Mesendoderm (in vitro differentiated cells): ENCODE measurements at regions not wholly inside any gene's neighbourhood (a gene's known extent, or its start where the extent isn't known, plus 50 kb on each side); places are given as distances from the start of the nearest gene placed in this dataset.

Experiments
- DNase-seq: peaks from one replicate; pipeline ENCODE4 v3.0.0; 2013
- H2AK5ac ChIP-seq: 2 replicates; pipeline ENCODE4 v1.6.1; 2013; ENCODE audit warnings: low read length, inconsistent platforms
- H2BK120ac ChIP-seq: 2 replicates; pipeline ENCODE4 v1.6.1; 2013; ENCODE audit warnings: low read depth, mild to moderate bottlenecking, low read length, moderate library complexity, mixed read lengths
- H2BK15ac ChIP-seq: replicated peaks from 2 replicates; pipeline ENCODE4 v1.6.1; 2013; ENCODE audit warnings: low read depth, mild to moderate bottlenecking, moderate library complexity
- H2BK5ac ChIP-seq: 2 replicates; pipeline ENCODE4 v1.6.1; 2013; ENCODE audit warnings: low read length, inconsistent platforms
- H3K18ac ChIP-seq: 2 replicates; pipeline ENCODE4 v1.6.1; 2013; ENCODE audit warnings: mild to moderate bottlenecking, low read length, mixed read lengths
- H3K23ac ChIP-seq: one replicate; pipeline ENCODE4 v1.6.1; 2013; ENCODE audit warnings: low read length
- H3K27ac ChIP-seq: 2 replicates; pipeline ENCODE4 v1.5.1; 2013; ENCODE audit warnings: low read depth, mild to moderate bottlenecking, inconsistent platforms, low read length, moderate library complexity
- H3K27me3 ChIP-seq: 2 replicates; pipeline ENCODE4 v1.6.1; 2013; ENCODE audit warnings: low read length, control low read depth, mild to moderate bottlenecking, inconsistent platforms; ENCODE audit not compliant: insufficient read depth, poor library complexity
- H3K36me3 ChIP-seq: 2 replicates; pipeline ENCODE4 v1.6.1; 2013; ENCODE audit warnings: low read length, inconsistent platforms; ENCODE audit not compliant: control insufficient read depth, insufficient read depth
- H3K4ac ChIP-seq: one replicate; pipeline ENCODE4 v1.6.1; 2013; ENCODE audit warnings: low read depth, mild to moderate bottlenecking, low read length, moderate library complexity
- H3K4me1 ChIP-seq: 2 replicates; pipeline ENCODE4 v1.6.1; 2013; ENCODE audit warnings: low read depth, low read length, inconsistent platforms; ENCODE audit not compliant: control insufficient read depth
- H3K4me2 ChIP-seq: 2 replicates; pipeline ENCODE4 v1.6.1; 2013; ENCODE audit warnings: low read length
- H3K4me3 ChIP-seq: 2 replicates; pipeline ENCODE4 v1.5.1; 2013; ENCODE audit warnings: mild to moderate bottlenecking, low read length
- H3K56ac ChIP-seq: one replicate; pipeline ENCODE4 v1.6.1; 2013; ENCODE audit warnings: low read length
- H3K79me1 ChIP-seq: 2 replicates; pipeline ENCODE4 v1.6.1; 2013; ENCODE audit warnings: low read length, inconsistent platforms
- H3K79me2 ChIP-seq: 2 replicates; pipeline ENCODE4 v1.6.1; 2013; ENCODE audit warnings: mild to moderate bottlenecking, low read length; ENCODE audit not compliant: control insufficient read depth, insufficient read depth
- H3K9ac ChIP-seq: 2 replicates; pipeline ENCODE4 v1.6.1; 2013; ENCODE audit warnings: low read length, inconsistent platforms
- H4K5ac ChIP-seq: one replicate; pipeline ENCODE4 v1.6.1; 2013; ENCODE audit warnings: low read length
- H4K8ac ChIP-seq: one replicate; pipeline ENCODE4 v1.6.1; 2013; ENCODE audit warnings: low read depth, mild to moderate bottlenecking, control low read depth, low read length, moderate library complexity
- whole genome bisulfite sequencing: extraction: QIAGEN DNeasy Blood & Tissue Kit; methylation state at CpG from one replicate; pipeline ENCODE4 v1.1.7; 2013; ENCODE audit warnings: low lambda C conversion rate, missing lambda C conversion rate; ENCODE audit not compliant: insufficient coverage; ENCODE audit errors: extremely low coverage; 5-methylcytosine and 5-hydroxymethylcytosine counted together

DNA sequence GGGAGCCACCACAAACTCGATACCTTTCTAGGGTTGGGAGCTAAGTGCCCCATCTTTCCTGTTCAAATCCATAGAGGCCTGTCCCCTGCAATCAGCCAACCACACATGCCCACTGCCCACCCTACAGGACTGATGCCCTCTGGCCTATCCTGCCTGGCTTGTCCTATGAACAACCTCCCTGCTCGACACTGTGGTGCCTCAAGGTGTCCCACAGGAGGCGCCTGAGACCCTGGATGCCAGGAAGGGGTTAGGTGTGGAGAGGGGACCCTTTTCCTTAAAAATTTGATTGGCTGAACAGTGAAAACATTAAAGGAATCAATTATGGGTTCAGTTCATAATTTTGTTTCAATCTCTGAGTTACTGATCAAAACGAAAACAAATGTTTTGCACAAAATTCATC, 97.3 kb upstream of the FZD10 start:
- no peak overlapping the region for H3K4me3 ChIP-seq
- DNase-seq = peak; percentile 58
- no peaks in the 10 kb centered on the region for H3K79me1 ChIP-seq
- H3K9ac ChIP-seq = no peak overlapping the region
- H3K4me1 ChIP-seq = no peaks in the 10 kb centered on the region
- WGBS = no CpG with 5 or more reads among the region's 4 CpGs
- H3K4ac ChIP-seq = no peak overlapping the region
- no peak overlapping the region for H3K27ac ChIP-seq
- no peaks in the 10 kb centered on the region for H3K27me3 ChIP-seq
- H3K56ac ChIP-seq = no peak overlapping the region
- no peak overlapping the region for H2AK5ac ChIP-seq
- no peak overlapping the region for H3K18ac ChIP-seq
- H3K79me2 ChIP-seq = no peaks in the 10 kb centered on the region
- H2BK5ac ChIP-seq = no peak overlapping the region
- no peak overlapping the region for H2BK120ac ChIP-seq
- H4K8ac ChIP-seq = no peak overlapping the region
- no peak overlapping the region for H4K5ac ChIP-seq
- no peak overlapping the region for H2BK15ac ChIP-seq
- H3K36me3 ChIP-seq = no peaks in the 10 kb centered on the region
- no peak overlapping the region for H3K23ac ChIP-seq
- H3K4me2 ChIP-seq = no peak overlapping the region

DNA sequence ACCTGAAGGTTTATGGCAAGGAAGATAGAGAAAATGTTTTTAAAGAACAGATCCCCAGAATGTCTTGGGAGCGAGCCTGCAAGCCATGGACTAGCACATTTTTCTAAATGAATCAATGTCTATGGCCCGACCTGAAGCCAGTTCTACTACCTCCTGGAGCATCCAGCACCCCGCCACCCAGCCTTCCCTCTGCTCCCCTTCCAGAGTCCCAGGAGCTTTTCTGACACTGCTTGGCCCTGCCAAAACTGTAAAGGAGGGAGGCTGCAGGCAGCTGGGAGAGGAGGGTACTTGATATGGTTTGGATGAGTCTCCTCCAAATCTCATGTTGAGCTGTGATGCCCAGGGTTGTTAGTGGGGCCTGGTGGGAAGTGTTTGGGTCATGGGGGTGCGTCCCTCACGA, 95.5 kb upstream of the FZD10 start:
- Histone ChIP-seq H2BK15ac (no peak overlapping the region), H3K9ac (no peak overlapping the region), H3K79me2 (no peaks in the 10 kb centered on the region), H2BK120ac (no peak overlapping the region), H3K4me1 (no peaks in the 10 kb centered on the region), H3K36me3 (no peaks in the 10 kb centered on the region), H3K56ac (no peak overlapping the region), H2AK5ac (no peak overlapping the region), H3K4me2 (no peak overlapping the region), H4K5ac (no peak overlapping the region), H4K8ac (no peak overlapping the region), H3K79me1 (no peaks in the 10 kb centered on the region), H3K4me3 (no peak overlapping the region), H3K27me3 (no peaks in the 10 kb centered on the region), H3K27ac (no peak overlapping the region), H3K4ac (no peak overlapping the region), H3K23ac (no peak overlapping the region), H2BK5ac (no peak overlapping the region), H3K18ac (no peak overlapping the region)
- no peak for DNase-seq
- no CpG with 5 or more reads among the region's 5 CpGs for WGBS

DNA sequence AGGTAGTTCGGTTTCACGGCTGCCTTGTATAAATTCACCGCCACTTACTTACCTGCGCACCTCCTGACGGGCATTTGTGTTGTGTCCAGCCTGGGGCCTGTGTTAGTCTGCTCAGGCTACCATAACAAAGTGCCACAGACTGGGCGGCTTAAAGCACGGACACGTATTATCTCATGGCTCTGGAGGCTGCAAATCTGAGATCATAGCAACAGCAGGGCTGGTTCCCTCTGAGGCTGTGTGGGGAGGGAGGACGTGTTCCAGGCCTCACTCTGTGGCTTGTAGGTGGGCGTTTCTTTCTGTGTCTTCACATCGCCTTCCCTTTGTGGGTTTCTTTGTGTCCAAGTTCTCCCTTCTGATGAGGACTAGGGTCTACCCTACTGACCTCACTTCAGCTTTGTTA, 93.5 kb upstream of the FZD10 start:
- Histone ChIP-seq H3K9ac (no peak overlapping the region), H3K4ac (no peak overlapping the region), H3K36me3 (no peaks in the 10 kb centered on the region), H3K18ac (no peak overlapping the region), H4K8ac (no peak overlapping the region), H3K4me3 (no peak overlapping the region), H2BK5ac (no peak overlapping the region), H2AK5ac (no peak overlapping the region), H3K56ac (no peak overlapping the region), H3K79me1 (no peaks in the 10 kb centered on the region), H3K27me3 (no peaks in the 10 kb centered on the region), H3K23ac (no peak overlapping the region), H3K4me1 (no peaks in the 10 kb centered on the region), H3K27ac (no peak overlapping the region), H2BK15ac (no peak overlapping the region), H2BK120ac (no peak overlapping the region), H4K5ac (no peak overlapping the region), H3K4me2 (no peak overlapping the region), H3K79me2 (no peaks in the 10 kb centered on the region)
- DNase-seq = no peak
- no CpG with 5 or more reads among the region's 11 CpGs for WGBS

DNA sequence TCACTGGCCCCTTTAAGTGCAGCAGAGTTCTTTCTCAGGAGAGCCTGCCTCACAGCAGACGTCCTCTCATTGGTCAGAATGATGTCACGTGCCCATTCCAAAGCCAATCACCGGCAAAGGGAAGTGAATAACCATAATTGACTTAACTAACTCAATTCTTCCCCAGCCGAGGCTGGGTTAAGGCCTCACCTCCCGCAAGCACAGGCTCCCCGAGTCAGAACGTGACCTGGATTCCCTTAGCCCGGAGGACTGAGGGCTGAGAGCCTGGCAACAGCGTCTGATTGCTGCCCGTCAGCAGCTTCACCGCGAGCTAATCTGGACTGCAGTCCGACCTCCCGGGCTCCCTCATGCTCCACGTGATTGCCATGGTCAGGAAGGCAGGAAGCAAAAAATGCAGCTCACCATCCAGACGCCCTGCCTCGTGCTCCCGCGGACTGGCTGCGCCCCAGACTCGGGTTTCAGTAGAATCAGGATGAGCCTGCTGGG, 92.1 kb upstream of the FZD10 start:
- no CpG with 5 or more reads among the region's 21 CpGs for WGBS
- Histone ChIP-seq H3K4me2 (no peak overlapping the region), H3K4me1 (no peaks in the 10 kb centered on the region), H3K23ac (no peak overlapping the region), H3K4me3 (no peak overlapping the region), H3K27ac (no peak overlapping the region), H4K8ac (no peak overlapping the region), H2AK5ac (no peak overlapping the region), H3K79me2 (no peaks in the 10 kb centered on the region), H3K4ac (no peak overlapping the region), H3K79me1 (no peaks in the 10 kb centered on the region), H3K18ac (no peak overlapping the region), H4K5ac (no peak overlapping the region), H3K56ac (no peak overlapping the region), H3K27me3 (no peaks in the 10 kb centered on the region), H3K9ac (no peak overlapping the region), H2BK15ac (no peak overlapping the region), H2BK5ac (no peak overlapping the region), H3K36me3 (no peaks in the 10 kb centered on the region), H2BK120ac (no peak overlapping the region)
- DNase-seq = peak; percentile 37

DNA sequence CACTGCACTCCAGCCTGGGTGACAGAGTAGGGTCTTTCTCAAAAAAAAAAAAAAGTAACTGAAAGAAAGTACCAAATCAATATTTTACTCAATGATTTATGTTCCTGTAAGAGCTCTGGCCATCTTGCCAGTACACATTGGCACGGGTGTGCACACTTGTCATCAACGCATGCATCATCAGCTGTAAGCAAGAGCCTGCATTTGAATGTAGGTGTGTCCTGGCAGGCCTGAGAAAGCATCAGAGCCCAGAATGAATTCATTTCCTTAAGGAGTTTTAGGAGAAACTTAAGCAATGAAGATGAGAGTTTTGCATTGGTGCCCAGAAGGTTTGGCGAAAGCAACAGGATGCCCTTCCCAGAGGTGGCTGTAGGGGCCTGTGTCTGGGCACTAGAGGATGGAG, 88.5 kb upstream of the FZD10 start:
- Histone ChIP-seq H3K4me1 (no peaks in the 10 kb centered on the region), H2BK120ac (no peak overlapping the region), H2BK15ac (no peak overlapping the region), H3K9ac (no peak overlapping the region), H3K27ac (no peak overlapping the region), H3K27me3 (no peaks in the 10 kb centered on the region), H3K79me1 (no peaks in the 10 kb centered on the region), H3K4me3 (no peak overlapping the region), H2BK5ac (no peak overlapping the region), H3K79me2 (no peaks in the 10 kb centered on the region), H4K8ac (no peak overlapping the region), H4K5ac (no peak overlapping the region), H3K18ac (no peak overlapping the region), H3K36me3 (no peaks in the 10 kb centered on the region), H2AK5ac (no peak overlapping the region), H3K4me2 (no peak overlapping the region), H3K56ac (no peak overlapping the region), H3K23ac (no peak overlapping the region), H3K4ac (no peak overlapping the region)
- DNase-seq = no peak
- no CpG with 5 or more reads among the region's 3 CpGs for WGBS

DNA sequence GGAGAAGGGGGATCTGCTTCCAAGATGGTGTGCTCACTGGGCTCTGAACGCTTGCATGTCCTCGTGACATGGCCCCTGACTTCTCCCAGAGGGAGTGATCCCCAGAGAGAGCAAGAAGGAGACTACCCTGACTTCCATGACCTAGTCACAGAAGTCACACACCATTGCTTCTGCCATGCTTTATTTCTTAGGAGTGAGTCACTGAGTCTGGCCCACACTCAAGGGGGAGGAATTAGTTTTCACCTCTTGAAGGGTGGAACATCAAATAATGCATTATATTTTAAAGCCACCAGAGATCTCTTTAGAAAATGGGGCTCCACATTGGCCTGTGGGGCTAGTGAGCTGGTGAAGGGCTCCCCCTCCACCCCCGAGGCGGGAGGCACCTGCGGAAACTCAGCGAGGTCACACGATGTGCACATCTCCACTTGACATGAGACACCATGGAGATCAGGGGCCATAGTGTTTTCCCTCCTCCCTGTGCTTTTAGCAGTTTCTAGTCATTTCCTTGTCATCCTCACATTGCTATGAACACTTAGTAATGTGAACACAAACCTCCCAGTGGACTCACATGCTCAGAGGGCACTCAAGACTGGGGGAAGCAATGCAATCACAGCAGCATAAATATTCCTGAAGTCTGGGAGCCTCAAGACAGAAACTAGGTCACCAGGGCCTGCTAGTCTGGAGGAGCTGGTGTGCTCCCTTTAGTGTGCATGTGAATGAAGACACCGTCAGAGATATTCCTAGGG, 87.4 kb upstream of the FZD10 start:
- Histone ChIP-seq H3K4me3 (no peak overlapping the region), H3K4me1 (no peaks in the 10 kb centered on the region), H2AK5ac (no peak overlapping the region), H3K4me2 (no peak overlapping the region), H3K23ac (no peak overlapping the region), H4K5ac (no peak overlapping the region), H2BK15ac (no peak overlapping the region), H2BK120ac (no peak overlapping the region), H3K27ac (no peak overlapping the region), H3K9ac (no peak overlapping the region), H3K4ac (no peak overlapping the region), H2BK5ac (no peak overlapping the region), H3K36me3 (no peaks in the 10 kb centered on the region), H3K79me2 (no peaks in the 10 kb centered on the region), H3K18ac (no peak overlapping the region), H3K56ac (no peak overlapping the region), H3K79me1 (no peaks in the 10 kb centered on the region), H3K27me3 (no peaks in the 10 kb centered on the region), H4K8ac (no peak overlapping the region)
- no CpG with 5 or more reads among the region's 8 CpGs for WGBS
- DNase-seq = no peak
